Astrocyte (in vitro differentiated cells and primary cell): ENCODE measurements at regions not wholly inside any gene's neighbourhood (a gene's known extent, or its start where the extent isn't known, plus 50 kb on each side); places are given as distances from the start of the nearest gene placed in this dataset.

Experiments
- DNase-seq: peaks from one replicate; pipeline ENCODE4 v3.0.0-alpha.2; 2010; ENCODE audit warnings: low read depth
- FAIRE-seq: peaks from 2 replicates; lab custom pipeline; 2011; peaks lifted over from hg19 to GRCh38; lab: Jason Lieb, UNC
- H2AFZ ChIP-seq: 2 replicates; pipeline ENCODE4 v1.6.0; 2012; ENCODE audit warnings: low read depth, low read length, inconsistent platforms
- H3K27ac ChIP-seq: 2 replicates; pipeline ENCODE4 v1.5.1; 2011; ENCODE audit warnings: low read depth, low read length, inconsistent platforms
- H3K27me3 ChIP-seq: 2 replicates; pipeline ENCODE4 v1.6.0; 2011; ENCODE audit warnings: low read length, inconsistent platforms; ENCODE audit not compliant: insufficient read depth
- H3K36me3 ChIP-seq: 2 replicates; pipeline ENCODE4 v1.5.1; 2011; ENCODE audit warnings: low read length, inconsistent platforms; ENCODE audit not compliant: insufficient read depth
- H3K4me1 ChIP-seq: 2 replicates; pipeline ENCODE4 v1.5.1; 2011; ENCODE audit warnings: low read length, inconsistent platforms; ENCODE audit not compliant: insufficient read depth
- H3K4me2 ChIP-seq: 2 replicates; pipeline ENCODE4 v1.6.0; 2012; ENCODE audit warnings: low read length, inconsistent platforms
- H3K4me3 ChIP-seq: 2 replicates; pipeline ENCODE4 v1.5.1; 2011; ENCODE audit warnings: low read depth, mild to moderate bottlenecking, low read length, inconsistent platforms; ENCODE audit not compliant: insufficient read depth
- H3K79me2 ChIP-seq: 2 replicates; pipeline ENCODE4 v1.6.0; 2012; ENCODE audit warnings: mild to moderate bottlenecking, low read length, inconsistent platforms; ENCODE audit not compliant: insufficient read depth
- H3K9ac ChIP-seq: 2 replicates; pipeline ENCODE4 v1.6.0; 2012; ENCODE audit warnings: mild to moderate bottlenecking, low read length, inconsistent platforms
- H3K9me3 ChIP-seq: 2 replicates; pipeline ENCODE4 v1.5.1; 2012; ENCODE audit warnings: low read depth, mild to moderate bottlenecking, low read length, inconsistent platforms; ENCODE audit not compliant: insufficient read depth
- H4K20me1 ChIP-seq: 2 replicates; pipeline ENCODE4 v1.6.0; 2012; ENCODE audit warnings: low read length, inconsistent platforms; ENCODE audit not compliant: insufficient read depth
- H3K27ac Mint-ChIP-seq: one replicate; pipeline ENCODE4 v1.8.0; 2021; ENCODE audit warnings: mild to moderate bottlenecking, mixed read lengths; ENCODE audit not compliant: unreplicated experiment
- H3K27me3 Mint-ChIP-seq: one replicate; pipeline ENCODE4 v1.8.0; 2021; ENCODE audit warnings: low read depth, mixed read lengths; ENCODE audit not compliant: unreplicated experiment
- H3K36me3 Mint-ChIP-seq: one replicate; pipeline ENCODE4 v1.8.0; 2021; ENCODE audit warnings: low read depth, mixed read lengths; ENCODE audit not compliant: unreplicated experiment
- H3K4me1 Mint-ChIP-seq: one replicate; pipeline ENCODE4 v1.8.0; 2021; ENCODE audit warnings: low read depth, mixed read lengths; ENCODE audit not compliant: unreplicated experiment
- H3K4me3 Mint-ChIP-seq: one replicate; pipeline ENCODE4 v1.8.0; 2021; ENCODE audit warnings: mild to moderate bottlenecking, moderate library complexity, mixed read lengths; ENCODE audit not compliant: unreplicated experiment
- H3K9me3 Mint-ChIP-seq: one replicate; pipeline ENCODE4 v1.8.0; 2021; ENCODE audit warnings: mild to moderate bottlenecking, mixed read lengths; ENCODE audit not compliant: unreplicated experiment
- EZH2 ChIP-seq: IDR thresholded peaks from 2 replicates; pipeline ENCODE4 v1.6.1; 2012; ENCODE audit warnings: mild to moderate bottlenecking, low read length, inconsistent platforms; ENCODE audit not compliant: insufficient read depth
- TF ChIP-seq, protein P1 (sequence below): IDR thresholded peaks from 2 replicates; pipeline ENCODE4 v1.5.1; 2011; ENCODE audit warnings: low read depth, mild to moderate bottlenecking, inconsistent platforms, low read length, moderate library complexity; ENCODE audit not compliant: insufficient read depth

DNA sequence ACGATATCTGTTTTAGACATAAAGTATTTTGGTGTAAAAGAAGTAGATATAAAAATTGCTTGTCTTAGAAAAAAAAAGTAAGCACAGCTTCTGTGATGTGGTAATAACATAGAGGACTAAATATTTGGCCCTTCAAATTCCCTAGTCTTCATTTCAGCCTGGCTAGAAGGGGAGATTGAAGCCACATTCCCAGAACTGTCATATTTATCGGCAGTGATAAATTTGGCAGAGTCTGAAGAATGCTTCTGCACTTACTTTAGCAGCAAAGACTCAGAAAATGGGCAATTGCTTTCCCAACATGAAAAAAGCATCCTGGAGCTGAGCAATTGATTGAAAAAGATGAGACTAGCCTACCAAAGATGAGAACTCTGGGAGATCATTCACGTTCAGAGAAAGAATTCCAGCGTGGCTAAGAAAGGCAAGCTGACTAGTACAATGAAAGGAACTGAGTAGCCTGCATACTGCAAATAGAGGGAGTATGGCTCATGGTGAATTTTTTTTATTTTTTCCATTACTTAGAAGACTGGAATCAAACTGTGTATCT, 278.7 kb upstream of the KLHL29 start:
- Mint-ChIP-seq H3K4me1 (no peaks in the 10 kb centered on the region), H3K36me3 (no peaks in the 10 kb centered on the region), H3K4me3 (no peak overlapping the region), H3K27me3 (no peaks in the 10 kb centered on the region), H3K9me3 (peaks cover 2% of the 10 kb centered on the region), H3K27ac (no peak overlapping the region)
- no peak overlapping the region for H3K9ac ChIP-seq
- H3K4me3 ChIP-seq = no peak overlapping the region
- H3K36me3 ChIP-seq = no peaks in the 10 kb centered on the region
- no peaks in the 10 kb centered on the region for H4K20me1 ChIP-seq
- DNase-seq (no peak), FAIRE-seq (no peak)
- H3K79me2 ChIP-seq = no peaks in the 10 kb centered on the region
- TF ChIP-seq EZH2 = no peak
- TF ChIP-seq, protein P1, sequence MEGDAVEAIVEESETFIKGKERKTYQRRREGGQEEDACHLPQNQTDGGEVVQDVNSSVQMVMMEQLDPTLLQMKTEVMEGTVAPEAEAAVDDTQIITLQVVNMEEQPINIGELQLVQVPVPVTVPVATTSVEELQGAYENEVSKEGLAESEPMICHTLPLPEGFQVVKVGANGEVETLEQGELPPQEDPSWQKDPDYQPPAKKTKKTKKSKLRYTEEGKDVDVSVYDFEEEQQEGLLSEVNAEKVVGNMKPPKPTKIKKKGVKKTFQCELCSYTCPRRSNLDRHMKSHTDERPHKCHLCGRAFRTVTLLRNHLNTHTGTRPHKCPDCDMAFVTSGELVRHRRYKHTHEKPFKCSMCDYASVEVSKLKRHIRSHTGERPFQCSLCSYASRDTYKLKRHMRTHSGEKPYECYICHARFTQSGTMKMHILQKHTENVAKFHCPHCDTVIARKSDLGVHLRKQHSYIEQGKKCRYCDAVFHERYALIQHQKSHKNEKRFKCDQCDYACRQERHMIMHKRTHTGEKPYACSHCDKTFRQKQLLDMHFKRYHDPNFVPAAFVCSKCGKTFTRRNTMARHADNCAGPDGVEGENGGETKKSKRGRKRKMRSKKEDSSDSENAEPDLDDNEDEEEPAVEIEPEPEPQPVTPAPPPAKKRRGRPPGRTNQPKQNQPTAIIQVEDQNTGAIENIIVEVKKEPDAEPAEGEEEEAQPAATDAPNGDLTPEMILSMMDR = no peak
- no peaks in the 10 kb centered on the region for H3K27me3 ChIP-seq
- peaks cover 2% of the 10 kb centered on the region for H3K9me3 ChIP-seq
- no peak overlapping the region for H2AFZ ChIP-seq
- no peak overlapping the region for H3K27ac ChIP-seq
- no peaks in the 10 kb centered on the region for H3K4me1 ChIP-seq
- H3K4me2 ChIP-seq = no peak overlapping the region

GRCh38 chr2:23107327-23107941, 277.5 kb upstream of the KLHL29 start:
- Histone ChIP-seq H3K36me3 (no peaks in the 10 kb centered on the region), H3K27ac (no peak overlapping the region), H3K27me3 (no peaks in the 10 kb centered on the region), H3K4me1 (no peaks in the 10 kb centered on the region), H3K4me2 (no peak overlapping the region), H3K4me3 (no peak overlapping the region), H3K79me2 (no peaks in the 10 kb centered on the region), H3K9me3 (peaks cover 2% of the 10 kb centered on the region), H2AFZ (no peak overlapping the region), H4K20me1 (no peaks in the 10 kb centered on the region), H3K9ac (no peak overlapping the region)
- no peak overlapping the region for H3K27ac Mint-ChIP-seq
- H3K27me3 Mint-ChIP-seq = no peaks in the 10 kb centered on the region
- no peaks in the 10 kb centered on the region for H3K4me1 Mint-ChIP-seq
- no peak for TF ChIP-seq EZH2
- TF ChIP-seq, protein P1 = no peak
- DNase-seq = no peak
- H3K9me3 Mint-ChIP-seq = peaks cover 2% of the 10 kb centered on the region
- H3K36me3 Mint-ChIP-seq = no peaks in the 10 kb centered on the region
- no peak for FAIRE-seq
- no peak overlapping the region for H3K4me3 Mint-ChIP-seq

GRCh38 chr2:23111263-23111662, 273.7 kb upstream of the KLHL29 start:
- H3K4me3 ChIP-seq = no peak overlapping the region
- no peak overlapping the region for H3K4me3 Mint-ChIP-seq
- no peak overlapping the region for H3K9ac ChIP-seq
- H3K27me3 Mint-ChIP-seq = peaks cover 3% of the 10 kb centered on the region
- no peaks in the 10 kb centered on the region for H3K4me1 ChIP-seq
- no peaks in the 10 kb centered on the region for H3K27me3 ChIP-seq
- no peaks in the 10 kb centered on the region for H3K36me3 Mint-ChIP-seq
- no peaks in the 10 kb centered on the region for H3K9me3 Mint-ChIP-seq
- peaks cover 2% of the 10 kb centered on the region for H3K9me3 ChIP-seq
- TF ChIP-seq EZH2 = no peak
- TF ChIP-seq, protein P1 = no peak
- H3K79me2 ChIP-seq = no peaks in the 10 kb centered on the region
- H4K20me1 ChIP-seq = no peaks in the 10 kb centered on the region
- no peak overlapping the region for H2AFZ ChIP-seq
- no peak for DNase-seq
- H3K4me1 Mint-ChIP-seq = peaks cover 3% of the 10 kb centered on the region
- no peak overlapping the region for H3K27ac ChIP-seq
- no peaks in the 10 kb centered on the region for H3K36me3 ChIP-seq
- no peak for FAIRE-seq
- H3K27ac Mint-ChIP-seq = no peak overlapping the region
- no peak overlapping the region for H3K4me2 ChIP-seq
